GM12878 (cell line): ENCODE measurements at regions not wholly inside any gene's neighbourhood (a gene's known extent, or its start where the extent isn't known, plus 50 kb on each side); places are given as distances from the start of the nearest gene placed in this dataset.

Source experiments
- ATAC-seq: fragments of 200-7000 bp; cut with Tn5 transposase; 3 replicates; pipeline ENCODE4 v1.9.1; 2020; ENCODE audit warnings: mild to moderate bottlenecking, moderate library complexity
- BruUV-seq: library from RNA; stranded (reverse); fragments of 400-500 nt; replicated peaks from 2 replicates; lab custom pipeline; 2021; lab: Mats Ljungman, UMichigan
- CTCF ChIA-PET: fragments of 300-600 bp; sonication (Branson Sonifier 250); formaldehyde crosslinking; extraction: SDS; loops from one replicate; lab custom pipeline; 2021; ENCODE audit warnings: inconsistent platforms; lab: Yijun Ruan, JAX
- POLR2A ChIA-PET: fragments of 350-600 bp; formaldehyde crosslinking; extraction: SDS; loops from one replicate; lab custom pipeline; 2021; ENCODE audit warnings: inconsistent platforms; lab: Charles Lee
- RAD21 ChIA-PET: fragments of 300-600 bp; sonication (Branson Sonifier 250); formaldehyde crosslinking; loops from one replicate; lab custom pipeline; 2023; ENCODE audit warnings: antibody characterized with exemption; ENCODE audit not compliant: unreplicated experiment; lab: Charles Lee
- SMC1A ChIA-PET: fragments of 300-600 bp; sonication (Branson Sonifier 250); formaldehyde crosslinking; loops from one replicate; lab custom pipeline; 2023; ENCODE audit not compliant: unreplicated experiment, uncharacterized antibody; lab: Charles Lee
- DNase-seq: peaks from one replicate; pipeline ENCODE4 v3.0.0-alpha.2; 2011; ENCODE audit warnings: low read depth, low spot score
- FAIRE-seq: peaks from 3 replicates; lab custom pipeline; 2011; peaks lifted over from hg19 to GRCh38; lab: Jason Lieb, UNC
- H2AFZ ChIP-seq: 2 replicates; pipeline ENCODE4 v1.6.0; 2011; ENCODE audit warnings: low read depth, low read length, control low read depth; ENCODE audit not compliant: control insufficient read depth
- H3K27ac ChIP-seq: 2 replicates; pipeline ENCODE4 v1.5.1; 2011; ENCODE audit warnings: control low read depth; ENCODE audit not compliant: control insufficient read depth, insufficient read depth
- H3K27me3 ChIP-seq, 2 experiments: replicated peaks in 1 of 2; 2 replicates each; pipeline versions ENCODE4 v1.6.0 to v1.6.1; 2011; ENCODE audit warnings: low read length in 1 of 2; ENCODE audit not compliant: control insufficient read depth in 2 of 2, insufficient read depth in 2 of 2
- H3K36me3 ChIP-seq, 2 experiments: 2 replicates each; pipeline ENCODE4 v1.5.1; 2011; ENCODE audit warnings: low read length in 1 of 2; ENCODE audit not compliant: control insufficient read depth in 2 of 2, insufficient read depth in 2 of 2
- H3K4me1 ChIP-seq: 2 replicates; pipeline ENCODE4 v1.6.1; 2011; ENCODE audit warnings: mild to moderate bottlenecking, low read length, moderate library complexity, mixed read lengths; ENCODE audit not compliant: control insufficient read depth, insufficient read depth
- H3K4me2 ChIP-seq: 2 replicates; pipeline ENCODE4 v1.6.0; 2011; ENCODE audit warnings: control low read depth; ENCODE audit not compliant: control insufficient read depth, insufficient read depth
- H3K4me3 ChIP-seq: fragments of 200-600 bp; sonication (generic); 2 replicates; pipeline ENCODE4 v1.5.1; 2016
- H3K79me2 ChIP-seq: 2 replicates; pipeline ENCODE4 v1.6.0; 2011; ENCODE audit warnings: low read length; ENCODE audit not compliant: control insufficient read depth, insufficient read depth
- H3K9ac ChIP-seq: 2 replicates; pipeline ENCODE4 v1.8.0; 2011; ENCODE audit warnings: low read length, control low read depth, mixed read lengths; ENCODE audit not compliant: control insufficient read depth, insufficient read depth
- H3K9me3 ChIP-seq: replicated peaks from 3 replicates; pipeline ENCODE4 v1.5.1; 2011; ENCODE audit warnings: mild to moderate bottlenecking, low read length; ENCODE audit not compliant: control insufficient read depth, insufficient read depth
- H4K20me1 ChIP-seq: 2 replicates; pipeline ENCODE4 v1.6.0; 2011; ENCODE audit not compliant: control insufficient read depth, insufficient read depth
- ASH2L ChIP-seq: fragments of 300-600, 200-600 bp; sonication (generic); IDR thresholded peaks from 2 replicates; pipeline ENCODE4 v1.6.1; 2017; ENCODE audit warnings: low read depth, mild to moderate bottlenecking, borderline replicate concordance
- BACH1 ChIP-seq: fragments of 450-650 bp; IDR thresholded peaks from 2 replicates; pipeline ENCODE4 v1.6.1; 2017; ENCODE audit warnings: mild to moderate bottlenecking, borderline replicate concordance
- BCL11A ChIP-seq: IDR thresholded peaks from 2 replicates; pipeline ENCODE4 v1.6.1; 2011; ENCODE audit warnings: low read depth, low read length
- BMI1 ChIP-seq: fragments of 450-650 bp; IDR thresholded peaks from 2 replicates; pipeline ENCODE4 v1.6.1; 2016; ENCODE audit warnings: mild to moderate bottlenecking, moderate library complexity, borderline replicate concordance
- CHD4 ChIP-seq: fragments of 200-600 bp; sonication (generic); IDR thresholded peaks from 2 replicates; pipeline ENCODE4 v1.6.1; 2016; ENCODE audit warnings: mild to moderate bottlenecking
- EED ChIP-seq: sonication (generic); IDR thresholded peaks from 2 replicates; pipeline ENCODE4 v1.6.1; 2016; ENCODE audit warnings: antibody characterized with exemption, low read depth
- HDAC6 ChIP-seq: fragments of 200-600 bp; sonication (generic); IDR thresholded peaks from one replicate; pipeline ENCODE4 v1.8.0; 2017; ENCODE audit warnings: antibody characterized with exemption; ENCODE audit not compliant: unreplicated experiment
- LARP7 ChIP-seq: fragments of 450-650 bp; IDR thresholded peaks from 2 replicates; pipeline ENCODE4 v1.6.1; 2017; ENCODE audit warnings: mild to moderate bottlenecking
- MEF2B ChIP-seq: fragments of 450-650 bp; IDR thresholded peaks from 2 replicates; pipeline ENCODE4 v1.6.1; 2018; ENCODE audit warnings: mild to moderate bottlenecking, moderate library complexity; ENCODE audit not compliant: partially characterized antibody, poor library complexity, severe bottlenecking
- MTA2 ChIP-seq: fragments of 450-650 bp; IDR thresholded peaks from 2 replicates; pipeline ENCODE4 v1.6.1; 2016; ENCODE audit warnings: low read depth, mild to moderate bottlenecking, moderate library complexity
- MXI1 ChIP-seq: fragments of 150-350 bp; IDR thresholded peaks from 2 replicates; pipeline ENCODE4 v1.6.1; 2011; ENCODE audit warnings: low read depth, mild to moderate bottlenecking, inconsistent platforms, low read length, improper control_type of control experiment
- PAX5 ChIP-seq: IDR thresholded peaks from 2 replicates; pipeline ENCODE4 v1.6.1; 2011; ENCODE audit warnings: low read depth, low read length, borderline replicate concordance
- POU2F2 ChIP-seq: IDR thresholded peaks from 3 replicates; pipeline ENCODE4 v1.6.1; 2011; ENCODE audit warnings: low read depth, mild to moderate bottlenecking, low read length, borderline replicate concordance
- SMAD5 ChIP-seq: IDR thresholded peaks from 2 replicates; pipeline ENCODE4 v1.6.1; 2016; ENCODE audit warnings: antibody characterized with exemption, low read depth
- SUZ12 ChIP-seq: fragments of 200-600 bp; sonication (generic); IDR thresholded peaks from one replicate; pipeline ENCODE4 v1.6.1; 2018; ENCODE audit warnings: antibody characterized with exemption, mild to moderate bottlenecking; ENCODE audit not compliant: unreplicated experiment
- ZBED1 ChIP-seq: IDR thresholded peaks from 2 replicates; pipeline ENCODE4 v1.6.1; 2016; ENCODE audit warnings: borderline replicate concordance
- ZNF622 ChIP-seq: fragments of 450-650 bp; IDR thresholded peaks from 2 replicates; pipeline ENCODE4 v1.6.1; 2017; ENCODE audit warnings: mild to moderate bottlenecking, inconsistent platforms
- WGBS: methylation state at CpG from one replicate; pipeline ENCODE4 v1.1.6; 2016; ENCODE audit warnings: low lambda C conversion rate; ENCODE audit not compliant: insufficient replicate concordance, insufficient coverage; ENCODE audit errors: missing lambda C conversion rate; 5-methylcytosine and 5-hydroxymethylcytosine counted together
- in situ Hi-C: fragments of 300-500 bp; cut with MboI; formaldehyde crosslinking; loops from 9 replicates; pipeline ENCODE4 v1.14.3; 2018; ENCODE audit warnings: mixed read lengths
- intact Hi-C: fragments of 100-400 bp; cut with micrococcal nuclease; formaldehyde crosslinking; loops from one replicate; pipeline ENCODE4 v1.14.2; 2022; ENCODE audit not compliant: unreplicated experiment
- TF ChIP-seq, protein P1 (sequence below): fragments of 450-650 bp; IDR thresholded peaks from 2 replicates; pipeline ENCODE4 v1.6.1; 2018; ENCODE audit warnings: borderline replicate concordance, mild to moderate bottlenecking; ENCODE audit not compliant: partially characterized antibody

DNA sequence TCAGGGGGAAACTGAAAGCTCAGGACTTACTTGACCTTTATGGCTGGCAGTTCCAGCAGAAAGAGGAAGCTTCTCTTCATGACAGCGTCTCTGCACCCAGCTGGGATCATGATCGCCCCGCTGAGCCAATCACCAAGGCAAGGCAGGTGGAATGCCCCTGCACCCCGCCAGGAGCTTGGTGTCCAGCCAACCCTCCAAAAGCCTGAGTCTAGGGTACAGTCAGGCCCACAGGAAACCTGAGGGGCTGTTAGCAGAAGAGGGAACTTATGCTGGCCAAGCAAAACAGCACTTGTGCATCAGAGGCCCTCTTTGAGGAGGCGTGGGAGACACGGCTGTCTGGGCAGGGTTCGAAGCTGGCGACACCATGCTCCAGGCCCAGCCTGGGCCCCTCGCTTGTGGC, 188.3 kb upstream of the GMDS start:
- FAIRE-seq (no peak), DNase-seq (no peak), ATAC-seq (no peak)
- Histone ChIP-seq H4K20me1 (no peaks in the 10 kb centered on the region), H3K27me3 (no peaks in the 10 kb centered on the region; a peak in 1 of 4 replicates), H3K79me2 (no peaks in the 10 kb centered on the region), H2AFZ (no peak overlapping the region), H3K36me3 (no peaks in the 10 kb centered on the region), H3K9ac (no peak overlapping the region), H3K4me3 (no peak overlapping the region), H3K4me1 (no peaks in the 10 kb centered on the region), H3K4me2 (no peak overlapping the region), H3K27ac (no peak overlapping the region), H3K9me3 (no peaks in the 10 kb centered on the region)
- no TSS peak for BruUV-seq
- 29% methylated on average over 9 of the region's 9 CpGs for WGBS
- TF ChIP-seq, protein P1, sequence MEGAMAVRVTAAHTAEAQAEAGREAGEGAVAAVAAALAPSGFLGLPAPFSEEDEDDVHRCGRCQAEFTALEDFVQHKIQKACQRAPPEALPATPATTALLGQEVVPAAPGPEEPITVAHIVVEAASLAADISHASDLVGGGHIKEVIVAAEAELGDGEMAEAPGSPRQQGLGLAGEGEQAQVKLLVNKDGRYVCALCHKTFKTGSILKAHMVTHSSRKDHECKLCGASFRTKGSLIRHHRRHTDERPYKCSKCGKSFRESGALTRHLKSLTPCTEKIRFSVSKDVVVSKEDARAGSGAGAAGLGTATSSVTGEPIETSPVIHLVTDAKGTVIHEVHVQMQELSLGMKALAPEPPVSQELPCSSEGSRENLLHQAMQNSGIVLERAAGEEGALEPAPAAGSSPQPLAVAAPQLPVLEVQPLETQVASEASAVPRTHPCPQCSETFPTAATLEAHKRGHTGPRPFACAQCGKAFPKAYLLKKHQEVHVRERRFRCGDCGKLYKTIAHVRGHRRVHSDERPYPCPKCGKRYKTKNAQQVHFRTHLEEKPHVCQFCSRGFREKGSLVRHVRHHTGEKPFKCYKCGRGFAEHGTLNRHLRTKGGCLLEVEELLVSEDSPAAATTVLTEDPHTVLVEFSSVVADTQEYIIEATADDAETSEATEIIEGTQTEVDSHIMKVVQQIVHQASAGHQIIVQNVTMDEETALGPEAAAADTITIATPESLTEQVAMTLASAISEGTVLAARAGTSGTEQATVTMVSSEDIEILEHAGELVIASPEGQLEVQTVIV: no peak
- TF ChIP-seq SMAD5 (no peak), MTA2 (no peak), LARP7 (no peak), BACH1 (no peak), MEF2B (no peak), EED (no peak), BCL11A (no peak), ASH2L (no peak), SUZ12 (no peak), PAX5 (no peak), MXI1 (no peak), ZNF622 (no peak), HDAC6 (no peak), ZBED1 (no peak), CHD4 (no peak), BMI1 (no peak), POU2F2 (no peak)
- in situ Hi-C loops (no loop called here), intact Hi-C loops (no loop called here)
- CTCF ChIA-PET: interaction anchor here (1.7 kb wide), 1 partner anchor 14 kb away, joined by 4 read pairs; no protein-coding TSS in a partner anchor
- SMC1A ChIA-PET: no interaction called here
- POLR2A ChIA-PET: no interaction called here
- RAD21 ChIA-PET: no interaction called here
